B cell (primary cell): ENCODE measurements at regions not wholly inside any gene's neighbourhood (a gene's known extent, or its start where the extent isn't known, plus 50 kb on each side); places are given as distances from the start of the nearest gene placed in this dataset.

Experiments used
- ATAC-seq: fragments of 200-7000 bp; cut with Tn5 transposase; one replicate; pipeline ENCODE4 v1.10.0; 2021; ENCODE audit warnings: low read depth, mild to moderate bottlenecking, moderate number of reproducible peaks, moderate library complexity
- CTCF ChIA-PET: fragments of 350-600 bp; sonication (Branson Sonifier 250); formaldehyde crosslinking; loops from one replicate; lab custom pipeline; 2021; ENCODE audit warnings: antibody characterized with exemption, inconsistent platforms; lab: Charles Lee
- POLR2A ChIA-PET: fragments of 350-600 bp; sonication (Branson Sonifier 250); formaldehyde crosslinking; loops from one replicate; lab custom pipeline; 2021; ENCODE audit warnings: antibody characterized with exemption; lab: Charles Lee
- DNase-seq: peaks from one replicate; pipeline ENCODE4 v3.0.0; 2013
- H2AFZ ChIP-seq: 2 replicates; pipeline ENCODE4 v1.6.1; 2012; ENCODE audit warnings: mild to moderate bottlenecking, low read depth, low read length; ENCODE audit not compliant: insufficient read depth, poor library complexity, severe bottlenecking
- H3K27ac ChIP-seq, 2 donors: 1 replicate in 1 of 2; 2 replicates in 1 of 2; pipeline ENCODE4 v1.5.1; 2012 to 2013; ENCODE audit warnings: low read length in 2 of 2, mild to moderate bottlenecking in 2 of 2, moderate library complexity in 1 of 2
- H3K27me3 ChIP-seq, 4 experiments: fragments of 200-600 bp in 1 of 4; sonication (generic) in 1 of 4; replicated peaks in 1 of 4; 1 replicate in 2 of 4; 2 replicates in 2 of 4; pipeline versions ENCODE4 v1.6.1 to v1.7.0; 2013 to 2016; ENCODE audit warnings: low read length in 3 of 4, mild to moderate bottlenecking in 2 of 4, mixed read lengths in 1 of 4, moderate library complexity in 1 of 4; ENCODE audit not compliant: insufficient read depth in 4 of 4, control insufficient read depth in 3 of 4; ENCODE audit errors: control extremely low read depth in 1 of 4
- H3K36me3 ChIP-seq, 2 experiments: replicated peaks in 1 of 2; 1 replicate in 1 of 2; 2 replicates in 1 of 2; pipeline versions ENCODE4 v1.6.1 to v1.7.1; 2013; ENCODE audit warnings: low read length in 1 of 2; ENCODE audit not compliant: insufficient read depth in 2 of 2, control insufficient read depth in 1 of 2; ENCODE audit errors: control extremely low read depth in 1 of 2, extremely low read depth in 1 of 2
- H3K4me1 ChIP-seq, 2 donors: fragments of 200-600 bp in 1 of 2; sonication (generic) in 1 of 2; 1 replicate in 1 of 2; 2 replicates in 1 of 2; pipeline versions ENCODE4 v1.5.1 to v1.6.1; 2013 to 2017; ENCODE audit warnings: low read length in 2 of 2; ENCODE audit not compliant: control insufficient read depth in 2 of 2, insufficient read depth in 2 of 2
- H3K4me2 ChIP-seq: replicated peaks from 2 replicates; pipeline ENCODE3; 2012; ENCODE audit warnings: mild to moderate bottlenecking, low read depth, low read length; ENCODE audit not compliant: poor library complexity, severe bottlenecking
- H3K4me3 ChIP-seq, 5 experiments: fragments of 200-600 bp in 1 of 5; sonication (generic) in 1 of 5; 1 replicate in 3 of 5; 2 replicates in 2 of 5; pipeline versions ENCODE4 v1.5.1 to v1.7.0; 2011 to 2016; ENCODE audit warnings: low read length in 4 of 5, mild to moderate bottlenecking in 4 of 5, low read depth in 2 of 5, control low read depth in 1 of 5, moderate library complexity in 1 of 5; ENCODE audit not compliant: insufficient read depth in 1 of 5; ENCODE audit errors: control extremely low read depth in 1 of 5, extremely low read depth in 1 of 5
- H3K79me2 ChIP-seq: fragments of 200-600 bp; sonication (generic); one replicate; pipeline ENCODE4 v1.6.0; 2016; ENCODE audit warnings: low read length; ENCODE audit not compliant: control insufficient read depth, insufficient read depth
- H3K9ac ChIP-seq: fragments of 200-600 bp; sonication (generic); 2 replicates; pipeline ENCODE4 v1.6.1; 2017; ENCODE audit warnings: mild to moderate bottlenecking, low read length, moderate library complexity
- H3K9me3 ChIP-seq, 3 donors: one replicate each; pipeline versions ENCODE4 v1.6.1 to v1.7.1; 2013; ENCODE audit warnings: low read length in 2 of 3; ENCODE audit not compliant: control insufficient read depth in 2 of 3, insufficient read depth in 1 of 3; ENCODE audit errors: control extremely low read depth in 1 of 3
- H4K20me1 ChIP-seq: 2 replicates; pipeline ENCODE4 v1.6.0; 2012; ENCODE audit warnings: mild to moderate bottlenecking, low read length; ENCODE audit not compliant: insufficient read depth, control insufficient read depth, poor library complexity, severe bottlenecking
- H3K27ac Mint-ChIP-seq: one replicate; pipeline ENCODE4 v1.8.0; 2021; ENCODE audit warnings: mixed read lengths
- H3K27me3 Mint-ChIP-seq: one replicate; pipeline ENCODE4 v1.8.0; 2021; ENCODE audit warnings: mixed read lengths
- H3K4me1 Mint-ChIP-seq: one replicate; pipeline ENCODE4 v1.8.0; 2021; ENCODE audit warnings: mixed read lengths
- H3K4me3 Mint-ChIP-seq: one replicate; pipeline ENCODE4 v1.8.0; 2021; ENCODE audit warnings: mixed read lengths
- H3K9me3 Mint-ChIP-seq: one replicate; pipeline ENCODE4 v1.8.0; 2022; ENCODE audit warnings: mixed read lengths; ENCODE audit not compliant: insufficient read depth
- CTCF ChIP-seq: fragments of 200-600 bp; IDR thresholded peaks from one replicate; pipeline ENCODE4 v1.8.0; 2022; ENCODE audit warnings: antibody characterized with exemption, mild to moderate bottlenecking
- EZH2 ChIP-seq: IDR thresholded peaks from 2 replicates; pipeline ENCODE4 v1.6.1; 2012; ENCODE audit warnings: borderline replicate concordance, low read depth, mild to moderate bottlenecking, moderate library complexity, low read length; ENCODE audit not compliant: insufficient read depth, poor library complexity, severe bottlenecking
- WGBS: methylation state at CpG from one replicate; pipeline ENCODE4 v1.1.5; 2013; ENCODE audit warnings: missing lambda C conversion rate; ENCODE audit not compliant: insufficient coverage; 5-methylcytosine and 5-hydroxymethylcytosine counted together
- intact Hi-C: fragments of 100-400 bp; cut with micrococcal nuclease; formaldehyde crosslinking; loops from one replicate; pipeline ENCODE4 v1.10.0; 2022

GRCh38 chr2:182610231-182610630 is 105.8 kb upstream of the DNAJC10 start:
- H3K9me3 Mint-ChIP-seq = no peaks in the 10 kb centered on the region
- H3K27ac Mint-ChIP-seq = no peak overlapping the region
- H3K27me3 ChIP-seq = no peaks in the 10 kb centered on the region
- H3K4me1 ChIP-seq = no peaks in the 10 kb centered on the region
- ATAC-seq (no peak), DNase-seq (no peak)
- no peak for TF ChIP-seq EZH2
- TF ChIP-seq CTCF = no peak
- no peak overlapping the region for H3K4me2 ChIP-seq
- peaks cover 0 to 8% (median 0%) of the 10 kb centered on the region in 3 donors for H3K9me3 ChIP-seq
- H3K27me3 Mint-ChIP-seq = no peaks in the 10 kb centered on the region
- no peak overlapping the region for H3K9ac ChIP-seq
- peaks cover 4% of the 10 kb centered on the region for H3K4me1 Mint-ChIP-seq
- H3K27ac ChIP-seq = no peak overlapping the region
- no peaks in the 10 kb centered on the region for H3K79me2 ChIP-seq
- intact Hi-C loops = no loop called here
- no peak overlapping the region for H3K4me3 ChIP-seq
- POLR2A ChIA-PET = no interaction called here
- H3K4me3 Mint-ChIP-seq = no peak overlapping the region
- CTCF ChIA-PET = no interaction called here
- no CpG with 5 or more reads among the region's 2 CpGs for WGBS
- H4K20me1 ChIP-seq = no peaks in the 10 kb centered on the region
- no peak overlapping the region for H2AFZ ChIP-seq
- no peaks in the 10 kb centered on the region for H3K36me3 ChIP-seq

DNA sequence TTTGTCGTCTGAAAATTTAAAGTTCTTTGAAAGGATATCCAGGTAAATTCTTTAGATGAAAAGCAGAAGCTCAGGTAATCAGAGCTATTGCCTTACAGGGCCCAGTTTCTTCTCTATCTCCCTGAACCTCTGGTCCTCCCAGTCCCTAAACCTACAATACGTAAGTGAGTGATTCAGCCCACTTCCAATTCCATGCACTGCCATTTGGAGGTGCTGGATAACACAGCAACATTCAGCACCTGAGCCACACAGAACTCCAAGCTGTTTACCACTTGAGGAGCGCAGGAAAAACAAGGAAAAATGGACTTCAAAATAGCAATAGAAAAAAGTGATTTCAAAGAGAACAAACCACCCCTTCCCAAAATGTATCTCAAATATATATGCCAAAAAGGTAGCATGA is 105.0 kb upstream of the DNAJC10 start:
- CTCF ChIA-PET = no interaction called here
- Histone ChIP-seq H3K9ac (no peak overlapping the region), H3K79me2 (no peaks in the 10 kb centered on the region), H3K4me3 (no peak overlapping the region), H3K27me3 (no peaks in the 10 kb centered on the region), H3K27ac (no peak overlapping the region), H3K4me1 (no peaks in the 10 kb centered on the region), H2AFZ (no peak overlapping the region), H3K4me2 (no peak overlapping the region), H3K9me3 (peaks cover 0 to 8% (median 0%) of the 10 kb centered on the region in 3 donors), H3K36me3 (no peaks in the 10 kb centered on the region), H4K20me1 (no peaks in the 10 kb centered on the region)
- 100% methylated on average over 1 of the region's 3 CpGs for WGBS
- H3K4me3 Mint-ChIP-seq = no peak overlapping the region
- POLR2A ChIA-PET = no interaction called here
- H3K4me1 Mint-ChIP-seq = peaks cover 4% of the 10 kb centered on the region
- DNase-seq (no peak), ATAC-seq (no peak)
- H3K9me3 Mint-ChIP-seq = no peaks in the 10 kb centered on the region
- no peak for TF ChIP-seq CTCF
- TF ChIP-seq EZH2 = no peak
- intact Hi-C loops = no loop called here
- no peak overlapping the region for H3K27ac Mint-ChIP-seq
- no peaks in the 10 kb centered on the region for H3K27me3 Mint-ChIP-seq
